Activated T-cell treated with anti-CD3 and anti-CD28 coated beads, Interleukin-2, amount 50 U/mL, for 48 hours (primary cell): ENCODE measurements at regions not wholly inside any gene's neighbourhood (a gene's known extent, or its start where the extent isn't known, plus 50 kb on each side); places are given as distances from the start of the nearest gene placed in this dataset.

ENCODE experiments used
- DNase-seq, 2 experiments: peaks; one replicate each; pipeline ENCODE4 v3.0.0-alpha.2; 2020

GRCh38 chr2:200144571-200144970 is 161.9 kb upstream of the SPATS2L start:
- DNase-seq, result no peak

GRCh38 chr2:200146501-200146900 is 160.0 kb upstream of the SPATS2L start:
- no peak for DNase-seq

- no peak for DNase-seq
Measured at GRCh38 chr2:200147371-200147770, 159.1 kb upstream of the SPATS2L start.

- no peak for DNase-seq
Measured at GRCh38 chr2:200148366-200148765, 158.1 kb upstream of the SPATS2L start.

GRCh38 chr2:200150411-200151086 is 155.9 kb upstream of the SPATS2L start:
- no peak for DNase-seq

DNA sequence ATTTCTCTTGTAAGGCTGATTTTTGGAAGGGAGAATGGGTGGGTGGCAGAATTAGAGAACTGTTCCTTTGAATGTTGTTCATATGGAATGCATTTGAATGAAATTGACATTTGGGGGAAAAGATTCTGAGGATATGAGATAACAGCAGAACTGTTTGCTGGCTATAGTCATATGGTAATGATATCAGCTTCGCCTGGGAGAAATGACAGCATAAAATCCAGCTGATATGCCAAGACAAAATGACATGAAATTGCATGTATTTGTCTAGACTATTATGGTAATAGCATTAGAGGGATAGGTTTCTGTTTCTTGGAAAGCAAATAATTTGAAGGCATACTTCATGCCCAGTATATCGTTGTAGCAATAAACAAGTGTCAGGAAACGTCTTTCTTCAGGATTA is 150.8 kb upstream of the SPATS2L start:
- no peak for DNase-seq

GRCh38 chr2:200156166-200156835 is 150.2 kb upstream of the SPATS2L start:
- no peak for DNase-seq

GRCh38 chr2:200158647-200159356 is 147.7 kb upstream of the SPATS2L start:
- no peak for DNase-seq

GRCh38 chr2:200159357-200159707 is 147.2 kb upstream of the SPATS2L start:
- no peak for DNase-seq

- DNase-seq, result no peak
Measured at GRCh38 chr2:200159829-200160781, 146.4 kb upstream of the SPATS2L start.

DNA sequence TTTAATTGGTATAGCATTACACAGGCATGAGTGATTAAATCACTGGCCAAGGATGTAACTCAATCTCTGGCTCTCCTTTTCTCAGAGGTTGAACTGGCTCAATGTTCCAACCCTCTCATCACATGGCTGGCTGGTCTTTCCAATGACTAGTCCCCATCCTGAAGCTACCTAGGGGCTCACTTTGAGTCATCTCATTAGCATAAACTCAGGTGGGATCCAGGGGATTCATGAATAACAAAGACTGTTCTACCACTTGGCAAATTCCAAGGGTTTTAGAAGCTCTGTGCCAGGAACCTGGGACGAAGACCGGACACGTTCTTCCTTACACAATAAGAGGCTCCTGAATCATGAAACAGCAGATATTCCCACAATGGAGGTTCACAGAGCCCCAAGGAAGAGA is 145.0 kb upstream of the SPATS2L start:
- no peak for DNase-seq

- no peak for DNase-seq
Measured at GRCh38 chr2:200165687-200166086, 140.8 kb upstream of the SPATS2L start.

DNA sequence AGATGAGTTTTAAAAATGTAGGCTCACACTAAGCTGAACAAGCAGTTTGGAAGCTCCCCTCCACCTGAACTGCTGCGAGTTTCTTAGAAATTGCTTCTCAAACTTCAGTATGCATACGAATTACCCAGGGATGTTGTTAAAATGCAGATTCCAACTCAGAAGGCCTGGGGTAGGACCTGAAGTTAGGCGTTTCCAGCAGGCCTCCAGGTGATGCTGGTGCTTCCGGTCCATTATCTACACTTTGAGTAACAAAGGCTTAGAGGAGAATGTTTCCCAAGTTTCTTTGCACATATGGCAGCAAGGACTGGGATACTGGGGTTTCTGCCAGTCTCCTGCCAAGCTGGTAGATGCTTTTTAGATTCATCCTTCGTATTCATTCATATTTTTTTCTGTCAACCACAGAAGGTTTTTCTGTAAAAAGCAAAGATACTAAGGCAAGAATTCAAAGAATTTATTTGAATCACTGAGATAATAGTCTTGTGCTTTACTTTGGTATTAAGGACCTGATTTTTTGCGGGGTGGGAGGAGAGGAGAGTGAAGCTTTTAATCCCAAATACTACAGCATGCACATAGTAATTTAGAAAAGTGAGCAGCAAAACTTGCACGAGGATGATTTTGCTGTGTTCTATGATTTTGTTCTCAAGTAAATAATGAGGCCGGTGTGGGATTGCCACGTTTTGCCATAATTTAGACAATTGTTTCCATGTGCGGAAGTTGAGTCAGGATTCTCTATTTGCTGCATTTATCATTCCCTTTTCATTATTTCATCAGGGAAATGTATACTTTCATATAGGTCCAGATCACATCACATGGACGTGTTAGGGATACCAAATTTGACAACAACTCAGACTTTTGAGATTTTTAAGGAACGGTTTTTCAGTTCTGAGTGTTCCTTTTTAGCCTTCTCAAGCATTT is 137.6 kb upstream of the SPATS2L start:
- DNase-seq, result no peak

- no peak for DNase-seq
Measured at GRCh38 chr2:200170221-200170620, 136.3 kb upstream of the SPATS2L start.

GRCh38 chr2:200171731-200172482 is 134.6 kb upstream of the SPATS2L start:
- DNase-seq, result no peak

DNA sequence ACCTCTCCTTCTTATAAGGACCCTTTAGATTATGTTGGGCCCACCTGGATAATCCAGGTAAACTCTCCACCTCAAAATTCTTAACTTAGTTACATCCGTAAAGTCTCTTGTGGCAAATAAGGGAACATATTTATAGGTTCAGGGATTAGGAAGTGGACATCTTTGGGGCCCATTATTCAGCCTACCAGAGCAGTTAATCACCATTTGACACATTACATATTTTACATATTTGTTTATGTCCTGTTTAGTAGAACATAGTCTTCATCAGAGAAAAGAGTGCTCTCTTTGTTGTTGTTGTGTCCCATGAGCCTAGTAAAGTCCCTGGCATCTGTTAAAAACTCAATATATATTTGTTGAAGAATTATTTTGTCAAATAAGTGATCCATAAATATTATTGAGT is 134.0 kb upstream of the SPATS2L start:
- DNase-seq, result no peak

GRCh38 chr2:200172944-200173581 is 133.4 kb upstream of the SPATS2L start:
- DNase-seq, result no peak

DNA sequence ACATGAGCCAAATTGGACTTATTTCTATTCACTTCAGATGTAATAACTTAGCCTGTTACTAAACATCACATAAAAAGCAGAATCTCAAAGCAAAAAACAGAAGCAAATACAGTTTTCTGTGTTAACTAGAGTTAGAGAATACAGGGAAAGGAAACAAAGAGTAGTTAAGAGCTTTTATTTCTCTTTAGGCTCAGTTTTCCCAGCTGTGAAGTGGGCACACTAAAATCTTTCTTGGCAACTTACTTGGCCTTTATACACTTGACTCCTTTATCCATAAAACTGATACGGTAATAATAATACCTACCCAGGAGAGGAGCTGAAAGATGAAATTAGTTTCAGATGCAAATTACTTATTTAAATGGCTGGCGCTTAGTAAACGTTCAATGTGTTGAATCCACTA is 132.8 kb upstream of the SPATS2L start:
- DNase-seq, result no peak

- no peak for DNase-seq
Measured at GRCh38 chr2:200174433-200175216, 131.9 kb upstream of the SPATS2L start.
